GM19467 (cell line): ENCODE measurements at regions not wholly inside any gene's neighbourhood (a gene's known extent, or its start where the extent isn't known, plus 50 kb on each side); places are given as distances from the start of the nearest gene placed in this dataset.
"Not testable (repeated sequence)": the region's sequence is repeated elsewhere in the genome, so short reads cannot be mapped to it uniquely, and the experiment has no call there.

ENCODE experiments used
- ATAC-seq: cut with Tn5 transposase; IDR thresholded peaks from one replicate; pipeline ENCODE4 v1.9.1; 2021; ENCODE audit warnings: mild to moderate bottlenecking, moderate library complexity; ENCODE audit not compliant: unreplicated experiment

- no peak for ATAC-seq
Measured at GRCh38 chr11:91097083-91097482, 874.2 kb upstream of the CHORDC1 start.

DNA sequence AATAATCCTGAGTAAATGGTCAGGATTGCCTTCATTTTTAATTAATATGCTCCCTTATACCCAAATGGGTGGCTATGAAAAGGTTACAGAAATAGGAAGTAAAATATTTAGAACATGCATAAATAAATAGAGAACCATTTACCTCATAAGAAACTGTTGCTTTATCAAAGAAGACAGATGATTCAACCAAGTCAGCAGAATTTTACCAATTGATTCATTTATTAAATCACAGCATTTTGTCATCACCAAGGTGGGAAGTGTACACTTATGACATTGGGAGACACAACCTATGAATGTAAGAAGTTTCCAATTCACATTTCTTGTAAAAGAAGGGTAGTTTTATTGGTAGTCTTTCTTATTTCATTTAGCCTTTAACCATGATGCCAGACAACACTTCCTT is 870.3 kb upstream of the CHORDC1 start:
- ATAC-seq: no peak

DNA sequence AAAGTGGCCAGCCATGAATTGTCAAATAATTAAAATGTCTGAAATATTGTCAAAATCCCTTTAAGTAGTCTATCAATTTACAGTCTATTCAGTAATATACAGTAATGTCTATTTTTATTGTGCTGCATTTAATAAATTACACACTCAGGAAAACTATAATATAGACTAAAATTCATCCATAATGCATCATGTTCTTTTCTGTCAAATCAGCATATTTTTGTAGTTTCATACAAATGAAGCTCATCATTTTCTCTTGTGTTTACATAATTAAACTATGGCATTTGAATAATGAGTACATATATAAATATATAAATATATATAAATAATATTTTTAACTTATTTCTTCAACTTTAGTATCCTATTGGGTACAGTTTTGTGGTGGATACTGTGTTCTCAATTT is 868.7 kb upstream of the CHORDC1 start:
- ATAC-seq: no peak

GRCh38 chr11:91086028-91086427 is 863.2 kb upstream of the CHORDC1 start:
- no peak for ATAC-seq

DNA sequence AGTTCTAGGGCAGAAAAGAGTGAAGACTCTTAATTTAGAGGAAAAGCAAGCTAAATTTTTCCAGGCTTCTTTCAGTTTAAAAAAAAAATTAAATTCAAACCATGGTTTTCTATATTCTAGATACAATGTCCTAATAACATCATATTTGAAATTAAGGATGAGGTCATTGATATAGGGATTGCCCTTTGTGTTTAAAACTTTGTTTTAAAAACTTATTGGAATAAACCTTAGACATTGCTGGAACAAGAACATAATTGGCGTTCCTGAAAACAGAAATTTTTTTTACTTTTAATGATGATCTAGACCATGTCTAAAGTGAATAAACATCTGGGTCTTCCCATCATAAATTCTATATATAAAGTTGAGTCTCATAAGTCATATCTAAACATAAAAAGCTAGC is 859.4 kb upstream of the CHORDC1 start:
- ATAC-seq: no peak

- ATAC-seq: no peak
Measured at GRCh38 chr11:91081440-91082043, 858.7 kb upstream of the CHORDC1 start.

- no peak for ATAC-seq
Measured at GRCh38 chr11:91078221-91078620, 855.4 kb upstream of the CHORDC1 start.

DNA sequence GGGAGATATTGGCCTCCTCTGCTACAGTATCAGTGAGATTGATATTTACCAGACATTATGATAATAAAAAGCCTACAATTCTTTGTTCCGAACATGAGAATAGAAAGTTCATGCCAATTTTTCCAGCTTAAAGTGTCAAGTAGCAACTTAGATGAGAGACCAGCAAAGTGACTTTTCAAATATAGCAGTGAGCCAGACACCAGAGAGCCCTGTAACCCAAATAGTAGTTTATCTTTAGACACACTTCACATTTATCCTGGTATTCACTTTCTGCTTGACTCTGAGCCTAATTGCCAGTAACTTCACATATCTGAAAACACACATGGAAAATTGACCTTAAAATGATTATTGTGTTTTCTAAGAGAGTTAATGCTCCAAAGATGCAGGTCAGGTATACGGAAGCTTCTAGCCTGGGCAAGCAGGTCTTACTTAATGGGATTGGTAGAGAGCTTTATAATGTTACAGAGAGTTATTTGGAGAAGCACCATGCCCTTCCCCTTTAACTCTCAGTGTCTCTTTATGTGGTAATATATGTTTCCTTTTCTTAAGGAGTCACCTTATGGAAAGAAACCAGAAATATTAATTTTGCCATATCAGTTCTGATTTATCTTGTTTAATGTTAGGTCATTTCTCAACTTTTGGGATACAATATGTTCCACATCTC is 852.3 kb upstream of the CHORDC1 start:
- no peak for ATAC-seq

DNA sequence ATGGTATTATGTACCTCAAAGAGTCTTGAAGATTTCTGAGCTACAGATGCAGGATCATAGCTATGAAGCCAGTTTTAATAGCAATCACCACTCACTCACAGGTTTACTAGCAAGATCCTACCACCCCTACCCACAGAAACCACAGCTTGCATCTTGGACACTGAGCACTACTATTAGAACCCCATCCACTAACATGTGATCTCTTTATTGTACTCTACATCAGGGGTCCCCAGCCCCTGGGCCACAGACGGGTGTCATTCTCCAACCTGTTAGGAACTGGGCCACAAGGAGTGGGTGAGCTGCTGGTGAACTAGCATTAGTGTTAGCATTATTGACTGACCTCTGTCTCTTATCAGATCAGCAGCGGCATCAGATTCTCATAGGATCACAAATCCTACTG is 844.8 kb upstream of the CHORDC1 start:
- no peak for ATAC-seq

GRCh38 chr11:91066456-91067047 is 843.7 kb upstream of the CHORDC1 start:
- no peak for ATAC-seq

DNA sequence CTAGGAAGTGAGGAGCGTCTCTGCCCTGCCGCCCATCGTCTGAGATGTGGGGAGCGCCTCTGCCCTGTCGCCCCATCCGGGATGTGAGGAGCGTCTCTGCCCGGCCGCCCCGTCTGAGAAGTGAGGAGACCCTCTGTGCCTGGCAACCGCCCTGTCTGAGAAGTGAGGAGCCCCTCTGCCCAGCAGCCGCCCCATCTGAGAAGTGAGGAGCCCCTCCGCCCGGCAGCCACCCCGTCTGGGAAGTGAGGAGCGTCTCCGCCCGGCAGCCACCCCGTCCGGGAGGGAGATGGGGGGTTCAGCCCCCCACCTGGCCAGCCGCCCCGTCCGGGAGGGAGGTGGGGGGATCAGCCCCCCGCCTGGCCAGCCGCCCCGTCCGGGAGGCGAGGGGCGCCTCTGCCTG is 840.5 kb upstream of the CHORDC1 start:
- not testable (repeated sequence) for ATAC-seq

DNA sequence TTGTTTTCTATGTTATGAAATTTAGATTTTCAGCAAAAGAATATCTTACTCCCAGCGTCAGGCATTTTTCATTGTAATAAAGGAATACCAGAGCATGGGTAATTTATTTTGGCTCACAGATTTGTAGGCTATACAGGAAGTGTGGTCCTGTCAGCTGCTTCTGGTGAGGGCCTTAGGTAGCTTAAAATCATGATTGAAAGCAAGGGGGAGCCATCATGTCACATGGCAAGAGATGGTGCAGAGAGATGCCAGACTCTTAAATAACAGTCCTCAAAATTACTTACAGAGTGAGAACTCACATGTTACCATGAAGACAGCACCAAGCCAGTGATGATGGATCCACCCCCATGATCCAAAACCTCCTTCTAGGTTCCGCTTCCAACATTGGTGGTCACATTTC is 825.0 kb upstream of the CHORDC1 start:
- no peak for ATAC-seq

- ATAC-seq: no peak
Measured at GRCh38 chr11:91046261-91046660, 823.4 kb upstream of the CHORDC1 start.

DNA sequence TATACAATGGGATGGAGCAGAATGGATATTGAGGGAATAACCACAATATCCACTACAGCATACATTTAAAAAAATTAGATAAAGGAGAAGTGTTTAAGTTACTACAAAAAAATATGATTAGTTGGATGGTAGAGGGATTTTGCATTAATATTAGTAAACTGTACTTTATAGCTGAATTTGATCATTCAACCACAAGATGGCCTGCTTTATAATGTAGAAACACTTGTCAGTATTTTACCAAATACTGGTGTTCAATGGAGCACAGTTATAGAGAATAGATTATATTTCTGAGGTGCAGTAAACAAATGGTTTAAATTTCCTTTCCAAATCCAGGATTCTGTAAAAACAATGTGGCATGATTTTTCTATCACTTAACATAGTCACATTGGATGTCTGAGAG is 818.8 kb upstream of the CHORDC1 start:
- ATAC-seq: no peak

- ATAC-seq: no peak
Measured at GRCh38 chr11:91023731-91024130, 800.9 kb upstream of the CHORDC1 start.

DNA sequence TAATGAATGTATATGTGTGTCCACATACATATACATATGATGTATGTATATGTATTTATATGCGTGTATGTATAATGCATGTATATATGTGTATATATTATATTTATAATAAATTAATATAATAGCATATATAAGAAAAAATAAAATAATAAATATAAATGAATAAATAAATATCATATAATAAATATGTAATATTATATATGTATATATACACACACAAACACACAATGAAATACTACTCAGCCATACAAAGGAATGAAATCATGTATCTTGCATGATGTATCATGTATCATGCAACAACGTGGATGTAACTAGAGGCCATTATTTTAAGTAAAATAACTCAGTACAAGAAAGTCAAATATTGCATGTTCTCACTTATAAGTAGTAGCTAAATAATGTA is 788.7 kb upstream of the CHORDC1 start:
- ATAC-seq: no peak

- ATAC-seq: no peak
Measured at GRCh38 chr11:91005458-91005857, 782.6 kb upstream of the CHORDC1 start.

- no peak for ATAC-seq
Measured at GRCh38 chr11:90997241-90997640, 774.4 kb upstream of the CHORDC1 start.

- not testable (repeated sequence) for ATAC-seq
Measured at GRCh38 chr11:90972159-90972558, 749.3 kb upstream of the CHORDC1 start.

DNA sequence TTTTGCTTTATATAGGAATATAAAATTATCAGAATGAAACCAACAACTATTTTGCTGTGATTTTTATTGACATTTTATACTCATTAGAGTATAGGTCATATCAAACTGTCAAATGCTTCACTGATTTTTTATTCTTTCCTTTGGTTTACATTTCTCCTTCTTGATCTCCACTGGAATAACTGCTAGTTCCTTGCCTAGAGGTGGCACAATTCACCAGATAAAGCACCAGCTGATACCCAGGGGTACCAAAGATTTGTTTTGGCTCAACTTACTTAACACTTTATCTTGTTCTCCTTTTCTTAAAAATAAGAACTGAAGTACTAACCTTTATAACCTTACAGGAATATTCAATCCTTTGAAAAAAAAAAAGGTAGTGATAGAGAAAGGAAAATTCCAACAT is 725.1 kb upstream of the CHORDC1 start:
- ATAC-seq: no peak

- ATAC-seq: no peak
Measured at GRCh38 chr11:90930252-90930651, 707.4 kb upstream of the CHORDC1 start.

GRCh38 chr11:90919332-90919731 is 696.5 kb upstream of the CHORDC1 start:
- ATAC-seq: no peak

DNA sequence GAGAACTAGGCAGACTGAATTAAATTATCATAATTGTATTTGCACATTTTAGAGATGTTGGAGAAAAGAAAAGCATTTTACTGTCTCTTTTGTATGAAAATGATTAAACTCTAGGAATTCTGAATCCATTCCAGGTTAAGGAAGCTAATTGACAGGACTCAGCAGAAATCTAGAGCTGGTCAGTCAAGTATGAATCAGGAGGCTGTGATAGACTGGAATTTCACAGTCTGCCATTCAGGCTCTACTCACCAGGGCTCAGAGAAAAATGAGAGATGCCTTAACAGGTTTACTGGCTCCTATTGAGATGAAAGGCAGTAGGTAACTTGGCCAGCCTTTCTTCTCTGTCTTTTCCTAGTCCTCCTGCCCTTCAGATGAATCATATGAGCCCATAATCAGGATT is 693.9 kb upstream of the CHORDC1 start:
- no peak for ATAC-seq
